ENCODE measurements at regions not wholly inside any gene's neighbourhood (a gene's known extent, or its start where the extent isn't known, plus 50 kb on each side); places are given as distances from the start of the nearest gene placed in this dataset.

- TF ChIP-seq GATA3 (IDR thresholded peaks at IDR 0.05; ENCODE audit: low read depth, low read length) = no peak
- no peak for TF ChIP-seq GATA2 (IDR thresholded peaks at IDR 0.05; ENCODE audit: low read depth, low read length)
Observed at GRCh38 chr7:28312948-28313347, 99.4 kb upstream of the CREB5 start.

Data from SH-SY5Y (cell line).